SH-SY5Y (cell line): ENCODE measurements at regions not wholly inside any gene's neighbourhood (a gene's known extent, or its start where the extent isn't known, plus 50 kb on each side); places are given as distances from the start of the nearest gene placed in this dataset.

Source experiments
- GATA2 ChIP-seq: IDR thresholded peaks from 2 replicates; pipeline ENCODE4 v1.6.1; 2011; ENCODE audit warnings: mild to moderate bottlenecking, low read depth, low read length
- GATA3 ChIP-seq: IDR thresholded peaks from 2 replicates; pipeline ENCODE4 v1.6.1; 2011; ENCODE audit warnings: low read depth, mild to moderate bottlenecking, low read length, moderate library complexity

- no peak for TF ChIP-seq GATA2
- no peak for TF ChIP-seq GATA3
These were observed 293.6 kb upstream of the STXBP5 start for GRCh38 chr6:146910611-146911010.
